ENCODE measurements at regions not wholly inside any gene's neighbourhood (a gene's known extent, or its start where the extent isn't known, plus 50 kb on each side); places are given as distances from the start of the nearest gene placed in this dataset.

DNA sequence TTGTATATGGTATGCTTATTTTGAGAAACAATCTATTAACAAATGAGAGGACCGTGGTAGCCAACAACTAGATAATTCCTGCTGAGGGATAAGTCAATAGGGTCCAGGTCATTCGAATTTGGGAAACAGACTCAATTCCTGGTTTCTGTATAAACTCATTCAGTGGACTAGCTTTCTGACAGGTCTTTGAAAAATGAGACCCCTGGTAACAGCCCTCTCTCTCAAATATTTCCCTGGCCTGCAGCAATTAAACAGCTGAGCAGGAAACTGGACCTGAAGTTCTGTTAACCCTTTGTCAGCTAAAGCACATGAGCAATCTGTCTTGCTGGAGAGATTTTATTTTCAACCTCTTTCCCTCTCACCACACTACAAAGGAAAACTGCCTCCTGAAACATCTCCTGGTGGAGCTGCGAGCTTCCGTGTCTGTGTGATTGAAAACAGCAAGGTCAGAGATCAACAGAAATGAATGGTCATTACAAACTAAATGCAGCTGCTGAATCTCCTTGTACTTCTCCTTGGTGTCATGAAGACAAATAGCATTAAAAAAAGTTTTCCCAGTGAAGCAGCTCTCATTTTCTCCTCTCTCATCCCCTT is 70.3 kb upstream of the CCDC85A start:
- Histone ChIP-seq H3K4me3 (no peak overlapping the region), H3K27ac (no peak overlapping the region), H3K36me3 (no peaks in the 10 kb centered on the region), H3K4me1 (no peaks in the 10 kb centered on the region), H3K9me3 (no peaks in the 10 kb centered on the region), H3K27me3 (no peaks in the 10 kb centered on the region)
- WGBS, 2 donors, result 42 to 46% methylated on average over 4 of the region's 4 CpGs
- TF ChIP-seq CTCF (IDR thresholded peaks at IDR 0.05) (no peak), POLR2A (IDR thresholded peaks at IDR 0.05) (no peak), EP300 (IDR thresholded peaks at IDR 0.05) (no peak)
- ATAC-seq (ENCODE audit: low FRiP score in 2 of 2) (no peak), DNase-seq (no peak)

DNA sequence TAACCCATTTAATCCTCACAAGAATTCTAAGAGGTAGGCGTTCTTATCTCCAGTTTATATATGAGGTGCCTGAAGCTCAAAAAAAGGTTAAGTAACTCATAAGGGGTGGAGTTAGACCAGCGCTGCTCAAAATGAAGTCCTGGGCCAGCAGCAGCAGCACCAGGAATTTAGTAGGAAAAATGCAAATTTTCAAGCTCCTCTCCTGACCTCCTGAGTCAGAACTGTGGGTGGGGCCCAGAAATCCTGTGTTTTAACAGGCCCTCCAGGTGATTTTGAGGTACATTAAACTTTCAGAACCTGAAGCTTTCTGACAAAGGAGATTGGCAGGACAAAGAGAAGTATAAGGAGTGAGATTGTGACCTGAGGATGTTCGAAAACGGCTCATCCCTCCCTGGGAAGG is 66.0 kb upstream of the CCDC85A start:
- 54 to 58% methylated on average over 4 of the region's 4 CpGs for WGBS, 2 donors
- no peak for ATAC-seq (ENCODE audit: low FRiP score in 2 of 2)

GRCh38 chr2:56118474-56118873 is 65.3 kb upstream of the CCDC85A start:
- ATAC-seq (ENCODE audit: low FRiP score in 2 of 2) (no peak), DNase-seq (no peak)
- H3K4me3 ChIP-seq, result no peak overlapping the region
- H3K27ac ChIP-seq, result no peak overlapping the region
- no peaks in the 10 kb centered on the region for H3K4me1 ChIP-seq
- no peaks in the 10 kb centered on the region for H3K36me3 ChIP-seq
- 74 to 76% methylated on average over 4 of the region's 4 CpGs for WGBS, 2 donors
- TF ChIP-seq POLR2A (IDR thresholded peaks at IDR 0.05) (no peak), EP300 (IDR thresholded peaks at IDR 0.05) (no peak), CTCF (IDR thresholded peaks at IDR 0.05) (no peak), POLR2AphosphoS5 (IDR thresholded peaks at IDR 0.05) (no peak)
- no peaks in the 10 kb centered on the region for H3K27me3 ChIP-seq
- H3K9me3 ChIP-seq, result no peaks in the 10 kb centered on the region

More for the DNA sequence above, 66.0 kb upstream of the CCDC85A start:
- no peaks in the 10 kb centered on the region for H3K36me3 ChIP-seq
- H3K4me3 ChIP-seq, result no peak overlapping the region
- no peaks in the 10 kb centered on the region for H3K27me3 ChIP-seq
- no peak overlapping the region for H3K27ac ChIP-seq
- H3K9me3 ChIP-seq, result no peaks in the 10 kb centered on the region
- H3K4me1 ChIP-seq, result no peaks in the 10 kb centered on the region
- no peak for DNase-seq
- TF ChIP-seq CTCF (IDR thresholded peaks at IDR 0.05) (no peak), EP300 (IDR thresholded peaks at IDR 0.05) (no peak), POLR2A (IDR thresholded peaks at IDR 0.05) (no peak), POLR2AphosphoS5 (IDR thresholded peaks at IDR 0.05) (no peak)

GRCh38 chr2:56121995-56122394 is 61.8 kb upstream of the CCDC85A start:
- no peak for TF ChIP-seq CTCF (IDR thresholded peaks at IDR 0.05)
- no peak for TF ChIP-seq EP300 (IDR thresholded peaks at IDR 0.05)
- H3K4me3 ChIP-seq, result no peak overlapping the region
- H3K4me1 ChIP-seq, result no peaks in the 10 kb centered on the region
- H3K36me3 ChIP-seq, result no peaks in the 10 kb centered on the region
- no peaks in the 10 kb centered on the region for H3K9me3 ChIP-seq
- WGBS, 2 donors, result 95 to 100% methylated on average over 1 of the region's 1 CpG
- no peak overlapping the region for H3K27ac ChIP-seq
- no peaks in the 10 kb centered on the region for H3K27me3 ChIP-seq
- no peak for DNase-seq
- ATAC-seq (ENCODE audit: low FRiP score in 2 of 2), result no peak

- ATAC-seq (ENCODE audit: low FRiP score in 2 of 2) (no peak), DNase-seq (no peak)
- H3K9me3 ChIP-seq, result no peaks in the 10 kb centered on the region
- H3K36me3 ChIP-seq, result no peaks in the 10 kb centered on the region
- no peak overlapping the region for H3K4me3 ChIP-seq
- 81 to 93% methylated on average over 1 of the region's 1 CpG for WGBS, 2 donors
- H3K27me3 ChIP-seq, result no peaks in the 10 kb centered on the region
- no peak overlapping the region for H3K27ac ChIP-seq
- TF ChIP-seq POLR2AphosphoS5 (IDR thresholded peaks at IDR 0.05) (no peak), CTCF (IDR thresholded peaks at IDR 0.05) (no peak), POLR2A (IDR thresholded peaks at IDR 0.05) (no peak), EP300 (IDR thresholded peaks at IDR 0.05) (no peak)
- no peaks in the 10 kb centered on the region for H3K4me1 ChIP-seq
Measured at GRCh38 chr2:56123538-56123937, 60.3 kb upstream of the CCDC85A start.

Measured in upper lobe of left lung (tissue), 6 donors.